AML-193 (cell line): ENCODE measurements at regions not wholly inside any gene's neighbourhood (a gene's known extent, or its start where the extent isn't known, plus 50 kb on each side); places are given as distances from the start of the nearest gene placed in this dataset.

Experiments used
- DNase-seq, 2 experiments: peaks; one replicate each; lab custom pipeline; 2025; lab: John Stamatoyannopoulos, UW

DNA sequence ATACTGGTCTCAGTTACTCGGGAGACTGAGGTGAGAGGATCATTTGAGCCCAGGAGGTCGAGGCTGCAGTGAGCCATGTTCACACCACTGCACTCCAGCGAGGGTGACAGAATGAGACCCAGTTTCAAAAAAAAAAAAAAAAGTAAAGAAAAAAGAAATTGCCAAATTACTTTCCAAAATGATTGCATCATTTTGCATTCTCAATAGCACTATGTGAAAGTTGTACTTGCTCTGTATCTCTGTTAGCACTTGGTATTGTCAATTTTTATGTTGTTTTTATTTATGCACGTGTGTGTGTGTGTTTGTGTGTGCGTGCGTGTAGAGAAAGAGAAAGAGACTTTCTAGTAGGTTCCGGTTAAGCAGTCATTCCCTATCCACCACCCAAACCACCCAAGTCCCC is 328.4 kb downstream of the RAB3C start:
- DNase-seq: no peak

DNA sequence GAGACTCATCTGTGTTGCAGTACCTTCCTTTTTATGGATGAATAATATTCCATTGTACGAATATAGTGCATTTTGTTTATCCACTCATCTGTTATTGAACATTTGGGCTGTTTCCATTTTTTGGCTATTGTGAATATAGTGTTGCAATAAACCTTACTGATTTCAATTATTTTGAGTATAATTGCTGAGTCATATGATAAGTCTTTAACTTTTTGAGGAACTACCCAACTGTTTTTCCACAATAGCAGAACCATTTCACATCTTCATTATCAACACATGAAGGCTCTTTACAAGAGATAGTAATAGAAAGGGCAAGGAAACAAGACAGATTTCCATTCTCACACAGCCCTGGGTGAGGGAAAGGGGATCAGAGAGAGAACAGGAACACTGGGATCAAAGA is 329.2 kb downstream of the RAB3C start:
- DNase-seq: peak; percentile 76 to 83

DNA sequence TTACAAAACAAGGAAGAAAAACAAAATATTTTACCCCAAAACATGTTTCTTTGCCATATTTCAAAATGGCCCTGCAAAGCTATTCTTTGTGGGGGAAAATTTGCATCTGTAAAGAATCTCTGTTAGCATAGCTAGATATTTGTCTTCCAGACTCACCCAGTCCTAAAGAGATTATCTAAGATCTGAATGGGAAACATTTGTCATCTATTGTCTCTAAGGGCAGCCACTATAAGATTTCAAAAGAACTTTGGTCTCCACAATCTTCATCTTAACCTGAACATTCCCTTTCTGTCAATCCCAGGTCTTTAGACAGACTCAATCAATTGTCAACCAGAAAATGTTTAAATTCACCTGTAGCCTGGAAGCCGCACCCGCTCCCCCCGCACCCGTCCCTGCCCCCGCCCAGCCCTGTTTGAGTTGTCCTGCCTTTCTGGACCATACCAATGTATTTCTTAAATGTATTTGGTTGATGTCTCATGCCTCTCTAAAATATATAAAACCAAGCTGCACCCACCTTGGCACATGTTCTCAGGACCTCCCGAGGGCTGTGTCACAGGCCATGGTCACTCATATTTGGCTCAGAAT is 330.6 kb downstream of the RAB3C start:
- DNase-seq: no peak

DNA sequence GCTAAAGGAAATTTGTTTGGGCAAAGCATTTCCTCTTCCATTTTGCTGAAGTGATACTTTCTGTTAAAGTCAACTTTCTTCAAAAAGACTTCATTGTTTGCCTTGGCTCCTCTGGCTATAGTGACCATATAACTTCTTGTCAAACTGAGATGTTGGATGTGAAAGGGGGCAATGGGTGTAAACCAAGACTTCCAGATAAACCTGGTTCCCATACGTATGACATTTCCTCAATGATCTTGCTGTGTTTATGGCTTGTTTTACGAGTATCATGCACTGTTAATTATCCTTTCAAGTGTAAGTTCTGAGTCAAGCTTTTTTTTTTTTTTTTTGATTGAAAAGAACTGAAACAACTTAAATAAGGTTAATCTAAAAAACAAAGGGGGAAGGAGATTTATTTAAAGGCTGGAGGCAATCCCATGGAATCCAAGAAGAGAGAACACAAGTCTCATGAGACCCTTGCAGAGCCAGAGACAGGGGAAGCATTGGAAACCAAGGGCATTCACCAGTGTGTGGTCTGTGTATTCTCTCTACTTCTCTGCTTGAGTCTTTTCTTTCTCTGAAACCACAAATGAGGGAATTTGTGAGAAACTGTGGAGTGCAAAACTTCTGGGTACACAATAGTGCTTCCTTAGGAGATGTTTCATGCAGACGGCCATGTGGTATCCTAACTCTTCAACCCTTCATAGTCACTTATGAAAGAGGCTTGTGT is 335.3 kb downstream of the RAB3C start:
- no peak for DNase-seq
